H9 (cell line): ENCODE measurements at regions not wholly inside any gene's neighbourhood (a gene's known extent, or its start where the extent isn't known, plus 50 kb on each side); places are given as distances from the start of the nearest gene placed in this dataset.

ENCODE experiments used
- DNase-seq: peaks from one replicate; pipeline ENCODE4 v3.0.0-alpha.2; 2017
- H2AFZ ChIP-seq: one replicate; pipeline ENCODE4 v1.6.1; 2013; ENCODE audit warnings: mild to moderate bottlenecking, low read length, control low read depth, moderate library complexity
- H2AK5ac ChIP-seq: 2 replicates; pipeline ENCODE4 v1.6.1; 2013; ENCODE audit warnings: low read length, control low read depth, mixed read lengths; ENCODE audit not compliant: insufficient read length
- H2BK120ac ChIP-seq: one replicate; pipeline ENCODE4 v1.6.1; 2013; ENCODE audit warnings: low read depth, mild to moderate bottlenecking, low read length, control low read depth, inconsistent platforms; ENCODE audit not compliant: poor library complexity, severe bottlenecking
- H2BK12ac ChIP-seq: 2 replicates; pipeline ENCODE4 v1.6.1; 2013; ENCODE audit warnings: low read length, control low read depth, mixed read lengths, low read depth; ENCODE audit not compliant: insufficient read length
- H2BK15ac ChIP-seq: 2 replicates; pipeline ENCODE4 v1.6.1; 2013; ENCODE audit warnings: low read depth, low read length, control low read depth
- H2BK20ac ChIP-seq: one replicate; pipeline ENCODE4 v1.6.1; 2013; ENCODE audit warnings: low read depth, mild to moderate bottlenecking, low read length, control low read depth, inconsistent platforms; ENCODE audit not compliant: poor library complexity, severe bottlenecking
- H2BK5ac ChIP-seq: 2 replicates; pipeline ENCODE4 v1.6.1; 2013; ENCODE audit warnings: low read length, control low read depth, mixed read lengths; ENCODE audit not compliant: insufficient read length
- H3K14ac ChIP-seq: 2 replicates; pipeline ENCODE4 v1.6.1; 2013; ENCODE audit warnings: low read length, control low read depth; ENCODE audit not compliant: insufficient read depth
- H3K18ac ChIP-seq: 2 replicates; pipeline ENCODE4 v1.6.1; 2013; ENCODE audit warnings: low read depth, mild to moderate bottlenecking, mixed read lengths, low read length, control low read depth; ENCODE audit not compliant: insufficient read length
- H3K23ac ChIP-seq: 2 replicates; pipeline ENCODE4 v1.6.1; 2013; ENCODE audit warnings: low read length, control low read depth, mixed read lengths, low read depth; ENCODE audit not compliant: insufficient read length
- H3K23me2 ChIP-seq: 2 replicates; pipeline ENCODE4 v1.6.1; 2013; ENCODE audit warnings: low read depth, mild to moderate bottlenecking, mixed read lengths, low read length, control low read depth; ENCODE audit not compliant: insufficient read length, poor library complexity, severe bottlenecking
- H3K27ac ChIP-seq: 2 replicates; pipeline ENCODE4 v1.5.1; 2013; ENCODE audit warnings: low read length, control low read depth, mixed read lengths, low read depth; ENCODE audit not compliant: insufficient read length
- H3K27me3 ChIP-seq: 2 replicates; pipeline ENCODE4 v1.6.1; 2013; ENCODE audit warnings: low read length, control low read depth, inconsistent platforms; ENCODE audit not compliant: insufficient read depth
- H3K4ac ChIP-seq: 2 replicates; pipeline ENCODE4 v1.6.1; 2013; ENCODE audit warnings: low read depth, mild to moderate bottlenecking, control low read depth, inconsistent platforms, low read length, moderate library complexity
- H3K4me1 ChIP-seq: 2 replicates; pipeline ENCODE4 v1.6.1; 2013; ENCODE audit warnings: low read length, control low read depth, inconsistent platforms; ENCODE audit not compliant: insufficient read depth
- H3K4me2 ChIP-seq: 2 replicates; pipeline ENCODE4 v1.6.1; 2013; ENCODE audit warnings: low read length, control low read depth, mixed read lengths; ENCODE audit not compliant: insufficient read length, insufficient read depth
- H3K56ac ChIP-seq: 2 replicates; pipeline ENCODE4 v1.6.1; 2013; ENCODE audit warnings: low read depth, mild to moderate bottlenecking, mixed read lengths, low read length, control low read depth; ENCODE audit not compliant: insufficient read length
- H3K79me1 ChIP-seq: 2 replicates; pipeline ENCODE4 v1.6.1; 2013; ENCODE audit warnings: low read depth, mild to moderate bottlenecking, moderate library complexity, low read length, control low read depth, inconsistent platforms; ENCODE audit not compliant: insufficient read depth, poor library complexity, severe bottlenecking
- H3K79me2 ChIP-seq: 2 replicates; pipeline ENCODE4 v1.6.1; 2013; ENCODE audit warnings: low read length, control low read depth, inconsistent platforms; ENCODE audit not compliant: insufficient read depth
- H3K9ac ChIP-seq: 2 replicates; pipeline ENCODE4 v1.6.1; 2013; ENCODE audit warnings: low read length, control low read depth, mixed read lengths; ENCODE audit not compliant: insufficient read length; ENCODE audit errors: extremely low read depth
- H3K9me3 ChIP-seq: one replicate; pipeline ENCODE4 v1.6.1; 2013; ENCODE audit warnings: low read depth, low read length, inconsistent platforms; ENCODE audit not compliant: control insufficient read depth
- H3T11ph ChIP-seq: one replicate; pipeline ENCODE4 v1.6.1; 2013; ENCODE audit warnings: mild to moderate bottlenecking, low read length, control low read depth, inconsistent platforms
- H4K20me1 ChIP-seq: one replicate; pipeline ENCODE4 v1.6.1; 2013; ENCODE audit not compliant: control insufficient read depth, insufficient read length, insufficient read depth
- H4K5ac ChIP-seq: 2 replicates; pipeline ENCODE4 v1.6.1; 2013; ENCODE audit warnings: low read depth, mild to moderate bottlenecking, mixed read lengths, low read length, control low read depth; ENCODE audit not compliant: insufficient read length
- H4K8ac ChIP-seq: replicated peaks from 2 replicates; pipeline ENCODE4 v1.6.1; 2013; ENCODE audit warnings: low read length, control low read depth, mixed read lengths, low read depth; ENCODE audit not compliant: insufficient read length
- H4K91ac ChIP-seq: 2 replicates; pipeline ENCODE4 v1.6.1; 2013; ENCODE audit warnings: low read depth, mild to moderate bottlenecking, moderate library complexity, mixed read lengths, low read length, control low read depth; ENCODE audit not compliant: insufficient read length
- H3K27ac Mint-ChIP-seq, 3 experiments: 2 replicates in 2 of 3; 3 replicates in 1 of 3; pipeline ENCODE4 v1.8.0; 2020 to 2021; ENCODE audit warnings: mixed read lengths in 3 of 3, mild to moderate bottlenecking in 1 of 3, moderate library complexity in 1 of 3
- H3K27me3 Mint-ChIP-seq: 2 replicates; pipeline ENCODE4 v1.8.0; 2021; ENCODE audit warnings: low read depth, mild to moderate bottlenecking, moderate library complexity, mixed read lengths
- H3K36me3 Mint-ChIP-seq, 3 experiments: 2 replicates in 2 of 3; 3 replicates in 1 of 3; pipeline ENCODE4 v1.8.0; 2020 to 2021; ENCODE audit warnings: low read depth in 3 of 3, mixed read lengths in 3 of 3; ENCODE audit not compliant: insufficient read depth in 1 of 3
- H3K4me1 Mint-ChIP-seq, 2 experiments: 2 replicates each; pipeline ENCODE4 v1.8.0; 2020; ENCODE audit warnings: mixed read lengths in 2 of 2
- H3K4me3 Mint-ChIP-seq, 2 experiments: 2 replicates in 1 of 2; 3 replicates in 1 of 2; pipeline ENCODE4 v1.8.0; 2020 to 2021; ENCODE audit warnings: mild to moderate bottlenecking in 2 of 2, mixed read lengths in 2 of 2, moderate library complexity in 1 of 2
- H3K9me3 Mint-ChIP-seq, 2 experiments: 2 replicates in 1 of 2; 3 replicates in 1 of 2; pipeline ENCODE4 v1.8.0; 2020; ENCODE audit warnings: mild to moderate bottlenecking in 2 of 2, mixed read lengths in 2 of 2, moderate library complexity in 1 of 2
- WGBS: extraction: QIAGEN DNeasy Blood & Tissue Kit; methylation state at CpG from one replicate; pipeline ENCODE4 v1.1.7; 2013; ENCODE audit warnings: missing lambda C conversion rate, low lambda C conversion rate, mixed read lengths; ENCODE audit not compliant: insufficient read length; ENCODE audit errors: extremely low coverage; 5-methylcytosine and 5-hydroxymethylcytosine counted together
- TF ChIP-seq, protein P1 (sequence below): fragments of 200-600 bp; sonication (generic); conservative IDR thresholded peaks from 3 replicates; pipeline ENCODE4 v1.8.0; 2021; ENCODE audit warnings: antibody characterized with exemption, mild to moderate bottlenecking

DNA sequence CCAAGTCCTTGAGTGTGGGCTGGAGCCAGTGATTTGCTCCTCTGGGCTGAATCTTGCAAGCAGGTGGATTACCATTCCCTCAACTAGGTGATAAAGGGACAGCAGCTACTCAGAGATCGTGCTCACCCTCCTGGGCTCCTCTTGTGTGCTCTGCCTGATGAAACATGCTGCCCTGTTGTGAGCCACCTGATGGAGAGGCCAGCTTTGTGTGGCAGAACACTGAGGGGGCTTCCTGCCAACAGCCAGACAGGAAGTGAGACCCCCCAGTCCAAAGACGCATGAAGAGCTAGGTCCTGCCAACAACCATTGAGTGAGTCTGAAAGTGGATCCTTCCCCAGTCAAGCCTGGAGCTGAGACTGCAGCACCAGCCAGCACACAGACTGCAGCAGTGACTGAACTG, 106.4 kb upstream of the IRX2 start:
- no peak overlapping the region for H3K4ac ChIP-seq
- H2BK15ac ChIP-seq: no peak overlapping the region
- no peaks in the 10 kb centered on the region for H4K20me1 ChIP-seq
- H2BK12ac ChIP-seq: no peak overlapping the region
- Mint-ChIP-seq H3K4me3 (no peak overlapping the region), H3K27me3 (peaks cover 1% of the 10 kb centered on the region; the same call in 1 of the 2 replicates), H3K36me3 (no peaks in the 10 kb centered on the region; a peak in 1 of 7 replicates), H3K27ac (no peak overlapping the region), H3K4me1 (peaks cover 4% of the 10 kb centered on the region in 2 experiments; a peak in 3 of 4 replicates), H3K9me3 (peaks cover 0 to 2% of the 10 kb centered on the region in 2 experiments; a peak in 2 of 5 replicates)
- H3K4me1 ChIP-seq: no peaks in the 10 kb centered on the region
- H3K9ac ChIP-seq: no peak overlapping the region
- H2BK120ac ChIP-seq: no peak overlapping the region
- H3K4me2 ChIP-seq: no peak overlapping the region
- H2AFZ ChIP-seq: no peak overlapping the region
- H3T11ph ChIP-seq: no peak overlapping the region
- no peak overlapping the region for H2BK5ac ChIP-seq
- H3K23me2 ChIP-seq: no peaks in the 10 kb centered on the region
- H3K27ac ChIP-seq: no peak overlapping the region
- TF ChIP-seq, protein P1, sequence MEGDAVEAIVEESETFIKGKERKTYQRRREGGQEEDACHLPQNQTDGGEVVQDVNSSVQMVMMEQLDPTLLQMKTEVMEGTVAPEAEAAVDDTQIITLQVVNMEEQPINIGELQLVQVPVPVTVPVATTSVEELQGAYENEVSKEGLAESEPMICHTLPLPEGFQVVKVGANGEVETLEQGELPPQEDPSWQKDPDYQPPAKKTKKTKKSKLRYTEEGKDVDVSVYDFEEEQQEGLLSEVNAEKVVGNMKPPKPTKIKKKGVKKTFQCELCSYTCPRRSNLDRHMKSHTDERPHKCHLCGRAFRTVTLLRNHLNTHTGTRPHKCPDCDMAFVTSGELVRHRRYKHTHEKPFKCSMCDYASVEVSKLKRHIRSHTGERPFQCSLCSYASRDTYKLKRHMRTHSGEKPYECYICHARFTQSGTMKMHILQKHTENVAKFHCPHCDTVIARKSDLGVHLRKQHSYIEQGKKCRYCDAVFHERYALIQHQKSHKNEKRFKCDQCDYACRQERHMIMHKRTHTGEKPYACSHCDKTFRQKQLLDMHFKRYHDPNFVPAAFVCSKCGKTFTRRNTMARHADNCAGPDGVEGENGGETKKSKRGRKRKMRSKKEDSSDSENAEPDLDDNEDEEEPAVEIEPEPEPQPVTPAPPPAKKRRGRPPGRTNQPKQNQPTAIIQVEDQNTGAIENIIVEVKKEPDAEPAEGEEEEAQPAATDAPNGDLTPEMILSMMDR: no peak
- no peak overlapping the region for H2AK5ac ChIP-seq
- no peak overlapping the region for H4K8ac ChIP-seq
- H4K5ac ChIP-seq: no peak overlapping the region
- no peaks in the 10 kb centered on the region for H3K9me3 ChIP-seq
- no peak for DNase-seq
- H3K56ac ChIP-seq: no peak overlapping the region
- H3K23ac ChIP-seq: no peak overlapping the region
- H3K18ac ChIP-seq: no peak overlapping the region
- no peaks in the 10 kb centered on the region for H3K79me1 ChIP-seq
- H4K91ac ChIP-seq: no peak overlapping the region
- peak overlapping the region; percentile 75; the same call in 1 of the 2 replicates for H3K14ac ChIP-seq
- no CpG with 5 or more reads among the region's 2 CpGs for WGBS
- no peaks in the 10 kb centered on the region for H3K27me3 ChIP-seq
- no peak overlapping the region for H2BK20ac ChIP-seq
- H3K79me2 ChIP-seq: no peaks in the 10 kb centered on the region
